Esophagus mucosa (tissue), 1 donor: ENCODE measurements at regions not wholly inside any gene's neighbourhood (a gene's known extent, or its start where the extent isn't known, plus 50 kb on each side); places are given as distances from the start of the nearest gene placed in this dataset.

ENCODE experiments used
- ATAC-seq: fragments of 200-7000 bp; cut with Tn5 transposase; one replicate; pipeline ENCODE4 v1.9.1; 2020
- donor health status: DM: yes; HTN: yes; CAD: no.

- no peak for ATAC-seq
These were observed 448.3 kb upstream of the SPANXN1 start for GRCh38 chrX:144798972-144799371.

GRCh38 chrX:144801786-144802185 lies 445.5 kb upstream of the SPANXN1 start:
- ATAC-seq, result no peak

- ATAC-seq, result no peak
These were observed 438.3 kb upstream of the SPANXN1 start for GRCh38 chrX:144809025-144809424.

- ATAC-seq, result no peak
These were observed 436.8 kb upstream of the SPANXN1 start for GRCh38 chrX:144810539-144810938.

GRCh38 chrX:144819406-144819805 lies 427.9 kb upstream of the SPANXN1 start:
- no peak for ATAC-seq

DNA sequence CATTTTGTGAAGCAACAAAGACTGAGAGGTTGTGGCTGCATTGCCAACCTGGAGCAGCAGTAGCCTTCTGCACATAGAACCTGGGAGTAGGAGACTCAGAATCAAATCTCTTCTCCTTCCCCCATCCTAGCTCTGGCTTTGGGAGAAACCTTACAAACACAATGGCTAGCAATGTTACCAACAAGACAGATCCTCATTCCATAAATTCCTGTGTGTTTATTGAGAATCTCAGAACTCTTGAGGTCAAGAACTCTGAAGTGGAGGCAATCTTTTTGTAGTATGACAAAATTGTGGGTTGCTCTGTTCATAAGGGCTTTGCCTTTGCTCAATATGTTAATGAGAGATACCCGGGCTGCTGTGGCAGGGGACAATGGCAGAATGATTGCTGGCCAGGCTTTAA lies 406.7 kb upstream of the SPANXN1 start:
- no peak for ATAC-seq

DNA sequence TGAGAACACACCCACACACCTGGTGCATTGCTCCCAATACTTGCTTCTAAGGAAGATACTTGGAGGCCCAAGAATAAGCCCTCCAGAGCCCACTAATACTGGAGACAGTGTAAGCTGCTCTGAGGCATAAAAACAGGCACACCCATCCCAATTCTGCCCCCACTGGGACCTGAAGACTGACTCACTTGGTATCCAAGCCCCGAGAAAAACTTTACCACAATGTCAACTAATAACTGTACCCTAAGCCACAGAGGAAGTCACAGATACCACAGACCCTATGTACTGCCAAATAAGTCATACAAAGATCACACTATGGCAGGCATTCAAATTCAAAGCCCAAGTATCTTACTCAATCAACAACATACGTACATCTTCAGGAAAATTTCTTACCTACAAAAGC lies 398.2 kb upstream of the SPANXN1 start:
- no peak for ATAC-seq

- ATAC-seq, result no peak
These were observed 351.0 kb upstream of the SPANXN1 start for GRCh38 chrX:144896323-144896722.

GRCh38 chrX:144901521-144901920 lies 345.8 kb upstream of the SPANXN1 start:
- no peak for ATAC-seq

GRCh38 chrX:144916785-144917184 lies 330.5 kb upstream of the SPANXN1 start:
- ATAC-seq, result no peak

DNA sequence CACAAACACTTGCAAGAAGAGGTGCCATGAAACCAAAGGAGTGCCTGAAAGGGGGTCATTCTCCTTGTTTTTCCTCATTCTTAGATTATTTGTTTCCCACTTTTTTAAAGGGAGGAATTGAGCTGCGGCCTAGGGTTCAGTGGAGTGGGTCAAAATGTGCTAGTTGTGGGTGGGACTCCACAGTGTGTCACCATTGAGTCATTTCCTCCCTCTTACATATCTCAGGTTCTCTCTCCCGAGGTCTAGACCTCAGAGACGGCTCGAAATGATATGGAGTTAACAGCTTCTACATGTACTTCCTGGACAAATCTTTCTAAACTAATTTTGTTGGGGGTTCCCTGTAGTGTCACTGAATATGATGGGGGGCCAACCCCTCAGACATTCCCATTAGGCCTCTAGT lies 328.4 kb upstream of the SPANXN1 start:
- ATAC-seq, result no peak

GRCh38 chrX:144946666-144947065 lies 300.6 kb upstream of the SPANXN1 start:
- no peak for ATAC-seq
